ENCODE measurements at regions not wholly inside any gene's neighbourhood (a gene's known extent, or its start where the extent isn't known, plus 50 kb on each side); places are given as distances from the start of the nearest gene placed in this dataset.
A peak's percentile ranks its signal among the peaks of the same experiment; 100 is the strongest.
"Not testable (repeated sequence)": the region's sequence is repeated elsewhere in the genome, so short reads cannot be mapped to it uniquely, and the experiment has no call there.

GRCh38 chr4:131595140-131595539, 1554.0 kb upstream of the PCDH10 start:
- DNase-seq, result no peak

- no peak for DNase-seq
These were observed 1545.4 kb upstream of the PCDH10 start for GRCh38 chr4:131603705-131604104.

DNA sequence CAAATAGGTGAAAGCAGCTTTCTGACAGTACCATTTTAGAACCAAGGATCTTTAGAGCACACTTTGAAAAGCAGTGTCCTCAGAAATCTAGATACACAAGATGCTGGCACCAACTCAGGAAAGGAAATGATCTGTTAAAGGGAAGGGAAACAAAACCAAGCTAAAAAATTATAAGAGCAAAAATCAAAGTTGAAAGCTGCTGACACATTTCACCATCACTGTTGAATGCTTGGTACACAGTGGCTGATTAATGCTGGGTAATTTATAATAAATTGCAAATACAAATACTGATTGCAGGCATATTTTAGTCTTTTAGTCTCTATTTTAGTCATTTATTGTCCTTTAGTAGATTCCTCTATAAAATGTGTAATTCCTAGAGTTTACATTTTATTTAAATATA, 1540.1 kb upstream of the PCDH10 start:
- no peak for DNase-seq

DNA sequence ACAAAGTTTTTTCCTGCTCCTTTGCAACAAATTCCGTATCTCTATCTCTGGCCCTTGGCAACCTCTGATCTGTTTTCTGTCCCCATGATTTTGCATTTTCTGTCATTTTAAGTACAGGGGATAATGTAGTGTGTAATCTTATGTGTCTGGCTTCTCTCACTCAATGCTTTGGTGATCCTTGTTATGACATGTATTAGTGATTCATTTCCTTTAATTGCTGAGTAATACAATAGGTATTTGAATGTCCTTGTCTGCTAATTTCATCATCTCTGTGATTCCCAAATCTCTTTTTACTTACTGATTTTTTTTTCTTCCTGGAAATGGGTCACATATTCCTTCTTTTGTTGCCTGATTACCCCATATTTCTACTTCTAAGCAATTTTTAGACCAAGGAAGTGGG, 1538.6 kb upstream of the PCDH10 start:
- DNase-seq, result not testable (repeated sequence)

- DNase-seq, result no peak
These were observed 1535.8 kb upstream of the PCDH10 start for GRCh38 chr4:131613086-131613823.

- DNase-seq, result no peak
These were observed 1535.3 kb upstream of the PCDH10 start for GRCh38 chr4:131613824-131614216.

- DNase-seq, result no peak
These were observed 1516.2 kb upstream of the PCDH10 start for GRCh38 chr4:131632877-131633276.

GRCh38 chr4:131635191-131635590, 1513.9 kb upstream of the PCDH10 start:
- DNase-seq, result no peak

DNA sequence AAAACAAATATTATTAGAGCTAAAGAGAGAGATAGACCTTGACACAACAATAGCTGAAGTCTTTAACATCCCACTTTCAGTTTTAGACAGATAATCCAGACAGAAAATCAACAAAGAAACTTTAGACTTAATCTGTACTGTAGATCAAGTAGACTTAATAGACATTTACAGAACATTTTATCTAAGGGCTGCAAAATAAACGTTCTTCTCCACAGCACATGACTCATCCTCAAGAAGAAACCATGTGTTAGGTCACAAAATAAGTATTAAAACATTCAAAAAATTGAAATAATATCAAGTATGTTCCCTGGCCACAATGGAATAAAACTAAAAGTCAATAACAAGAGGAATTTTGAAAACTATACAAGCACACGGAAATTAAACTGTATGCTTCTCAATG, 1510.3 kb upstream of the PCDH10 start:
- DNase-seq, result no peak

DNA sequence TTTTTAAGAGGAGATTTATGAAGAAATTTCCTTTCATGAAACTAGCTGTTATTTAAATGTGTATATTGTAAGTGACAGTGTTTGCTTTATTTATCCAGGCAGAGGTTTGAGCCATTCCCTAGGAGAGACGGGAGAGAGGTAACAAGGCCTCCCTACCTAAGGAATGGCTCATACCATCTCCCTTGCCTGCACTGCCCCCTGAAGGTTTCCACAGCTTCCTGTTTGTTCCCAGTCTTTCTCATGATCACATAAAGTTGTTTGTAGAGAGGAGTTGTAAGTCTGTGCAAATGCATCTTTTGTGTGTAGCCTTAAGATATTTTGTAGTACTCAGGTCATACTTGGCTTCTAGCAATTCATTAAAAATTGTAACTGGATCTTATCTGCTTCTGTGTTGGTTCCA, 1504.5 kb upstream of the PCDH10 start:
- DNase-seq, result no peak

- DNase-seq, result no peak
These were observed 1499.9 kb upstream of the PCDH10 start for GRCh38 chr4:131649227-131649626.

- DNase-seq, result no peak
These were observed 1498.1 kb upstream of the PCDH10 start for GRCh38 chr4:131650951-131651350.

DNA sequence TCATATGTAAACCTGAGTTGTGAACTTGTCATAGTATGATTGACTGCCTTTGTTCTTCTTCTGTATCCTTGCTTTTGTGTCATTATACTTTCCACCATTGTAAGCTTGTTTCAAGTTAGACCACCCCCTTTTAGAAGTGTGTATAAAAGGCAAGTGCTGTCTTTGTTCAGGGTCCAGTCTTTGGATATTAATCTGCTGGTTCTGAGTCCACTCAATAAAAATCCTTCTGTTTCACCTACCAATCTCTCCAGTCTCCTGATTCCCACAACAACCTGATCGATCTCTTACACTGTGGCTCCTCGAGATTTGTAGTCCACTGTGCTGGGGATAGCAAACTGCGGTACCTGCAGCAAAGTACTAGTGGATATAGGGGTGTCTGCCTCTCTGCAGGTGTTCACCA, 1465.8 kb upstream of the PCDH10 start:
- DNase-seq, result not testable (repeated sequence)

DNA sequence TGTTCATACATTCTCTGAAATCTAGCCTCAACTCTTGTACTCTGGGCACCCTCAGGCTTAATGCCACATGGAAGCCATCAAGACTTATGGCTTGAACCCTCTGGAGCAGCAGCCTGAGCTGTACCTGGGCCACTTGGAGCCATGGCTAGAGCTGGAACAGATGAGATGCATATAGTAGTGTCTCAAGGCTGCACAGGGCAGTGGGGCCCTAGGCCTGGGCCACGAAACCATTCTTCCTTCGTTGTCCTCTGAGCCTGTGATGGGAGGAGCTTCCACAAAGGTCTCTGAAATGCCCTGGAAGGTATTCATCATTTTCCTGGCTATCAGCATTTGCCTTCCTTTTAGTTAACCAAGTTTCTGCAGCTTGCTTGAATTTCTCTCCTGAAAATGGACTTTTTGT, 1427.2 kb upstream of the PCDH10 start:
- no peak for DNase-seq

- DNase-seq, result not testable (repeated sequence)
These were observed 1426.0 kb upstream of the PCDH10 start for GRCh38 chr4:131723069-131723468.

- DNase-seq, result peak; percentile 8
These were observed 1424.2 kb upstream of the PCDH10 start for GRCh38 chr4:131724847-131725246.

DNA sequence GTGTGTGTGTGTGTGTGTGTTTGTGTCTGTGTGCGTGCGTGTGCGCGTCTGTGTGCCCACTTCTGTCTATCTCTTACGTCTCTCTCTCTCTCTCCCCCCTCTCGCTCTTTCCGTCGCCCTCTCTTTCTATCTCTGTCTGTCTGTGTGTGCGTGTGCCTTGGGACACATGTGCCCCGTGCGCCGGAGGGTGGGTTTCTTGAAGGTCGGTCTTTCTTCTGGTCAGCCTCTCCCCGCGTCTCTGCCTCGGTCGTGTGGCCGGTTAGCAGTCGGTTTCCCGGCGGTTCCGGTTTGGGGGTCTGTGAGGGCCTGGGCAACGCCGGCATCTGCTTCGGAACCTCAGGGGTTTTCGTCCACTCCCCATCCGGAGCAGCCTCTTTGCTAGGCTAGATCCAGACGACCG, 1423.6 kb upstream of the PCDH10 start:
- DNase-seq, result not testable (repeated sequence)

- DNase-seq, result not testable (repeated sequence)
These were observed 1422.2 kb upstream of the PCDH10 start for GRCh38 chr4:131726940-131727339.

DNA sequence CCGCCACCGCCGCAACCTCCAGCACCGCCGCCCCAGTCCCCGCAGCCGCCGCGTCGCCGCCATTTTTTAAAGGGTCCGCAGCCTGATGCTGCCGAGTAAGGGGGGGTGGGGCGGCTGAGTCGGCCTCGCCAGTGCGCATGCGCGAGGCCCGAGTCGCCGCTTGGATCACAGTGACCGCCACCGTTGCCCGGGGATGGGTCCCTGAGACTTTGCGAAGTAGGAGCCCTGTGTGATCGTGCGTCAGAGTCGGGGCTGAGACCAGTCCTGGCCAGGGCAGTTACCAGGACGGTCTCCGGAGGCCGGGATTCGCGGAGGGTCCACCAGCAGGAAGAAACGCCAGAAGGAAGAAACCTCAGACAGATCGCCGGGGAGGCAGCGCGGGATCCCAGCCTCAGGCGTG, 1421.7 kb upstream of the PCDH10 start:
- not testable (repeated sequence) for DNase-seq

DNA sequence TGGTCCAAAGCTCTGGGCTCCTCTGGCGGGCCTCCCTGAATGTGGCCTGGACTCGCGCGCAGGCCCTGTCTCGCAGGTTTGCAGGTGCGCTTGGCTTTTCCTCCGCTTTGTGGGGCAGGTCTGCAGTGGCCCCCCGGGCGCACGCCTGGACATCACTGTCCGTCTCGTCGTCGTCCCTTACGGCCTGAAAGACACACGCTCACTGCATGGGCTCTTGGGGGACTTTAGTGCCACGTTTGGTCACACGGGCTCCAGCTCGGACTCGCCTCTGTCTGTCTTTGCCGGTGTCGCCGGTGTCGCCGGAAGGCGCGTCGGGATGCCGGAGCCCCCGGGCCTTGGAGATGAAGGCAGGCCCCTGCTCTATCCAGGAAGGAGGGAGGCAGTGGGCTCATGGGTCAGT, 1419.9 kb upstream of the PCDH10 start:
- DNase-seq, result not testable (repeated sequence)

- DNase-seq, result not testable (repeated sequence)
These were observed 1419.2 kb upstream of the PCDH10 start for GRCh38 chr4:131729716-131730398.

DNA sequence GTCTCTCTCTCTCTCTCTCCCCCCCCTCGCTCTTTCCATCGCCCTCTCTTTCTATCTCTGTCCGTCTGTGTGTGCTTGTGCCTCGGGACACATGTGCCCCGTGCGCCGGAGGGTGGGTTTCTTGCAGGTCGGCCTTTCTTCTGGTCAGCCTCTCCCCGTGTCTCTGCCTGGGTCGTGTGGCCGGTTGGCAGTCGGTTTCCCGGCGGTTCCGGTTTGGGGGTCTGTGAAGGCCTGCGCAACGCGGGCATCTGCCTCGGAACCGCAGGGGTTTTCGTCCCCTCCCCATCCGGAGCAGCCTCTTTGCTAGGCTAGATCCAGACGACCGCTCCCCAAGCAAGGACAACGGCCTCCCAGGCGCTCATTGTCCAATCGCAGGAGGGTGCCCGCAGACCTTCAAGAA, 1418.5 kb upstream of the PCDH10 start:
- DNase-seq, result not testable (repeated sequence)

GRCh38 chr4:131732034-131732630, 1417.0 kb upstream of the PCDH10 start:
- DNase-seq, result not testable (repeated sequence)

GRCh38 chr4:131734321-131734720, 1414.8 kb upstream of the PCDH10 start:
- not testable (repeated sequence) for DNase-seq
